CD4-positive, alpha-beta T cell (primary cell): ENCODE measurements at regions not wholly inside any gene's neighbourhood (a gene's known extent, or its start where the extent isn't known, plus 50 kb on each side); places are given as distances from the start of the nearest gene placed in this dataset.
"Not testable (repeated sequence)": the region's sequence is repeated elsewhere in the genome, so short reads cannot be mapped to it uniquely, and the experiment has no call there.

ENCODE experiments used
- ATAC-seq: fragments of 200-7000 bp; cut with Tn5 transposase; one replicate; pipeline ENCODE4 v1.10.0; 2022; ENCODE audit warnings: mild to moderate bottlenecking; ENCODE audit not compliant: poor library complexity
- CTCF ChIA-PET: fragments of 350-600 bp; sonication (Branson Sonifier 250); formaldehyde crosslinking; loops from one replicate; lab custom pipeline; 2021; ENCODE audit warnings: antibody characterized with exemption, inconsistent platforms; lab: Charles Lee
- POLR2A ChIA-PET: fragments of 350-600 bp; sonication (Branson Sonifier 250); formaldehyde crosslinking; loops from one replicate; lab custom pipeline; 2021; ENCODE audit warnings: antibody characterized with exemption, inconsistent platforms; lab: Charles Lee
- DNase-seq, 14 experiments: peaks; one replicate each; pipeline ENCODE4 v3.0.0-alpha.2; 2013 to 2020; ENCODE audit warnings: mixed read lengths in 2 of 14
- H3K27ac ChIP-seq, 2 donors: one replicate each; pipeline versions ENCODE4 v1.5.1 to v1.7.0; 2013; ENCODE audit warnings: low read length in 2 of 2, low read depth in 1 of 2, mild to moderate bottlenecking in 1 of 2
- H3K27me3 ChIP-seq, 2 experiments: 1 replicate in 1 of 2; 2 replicates in 1 of 2; pipeline versions ENCODE4 v1.6.1 to v1.7.0; 2013; ENCODE audit warnings: low read length in 2 of 2, control low read depth in 1 of 2, mild to moderate bottlenecking in 1 of 2, moderate library complexity in 1 of 2; ENCODE audit not compliant: insufficient read depth in 2 of 2, control insufficient read depth in 1 of 2
- H3K36me3 ChIP-seq: one replicate; pipeline ENCODE4 v1.6.1; 2013; ENCODE audit warnings: low read length, control low read depth; ENCODE audit not compliant: insufficient read depth
- H3K4me1 ChIP-seq: one replicate; pipeline ENCODE4 v1.6.1; 2013; ENCODE audit warnings: low read length, control low read depth; ENCODE audit not compliant: insufficient read depth
- H3K4me3 ChIP-seq: one replicate; pipeline ENCODE4 v1.5.1; 2013; ENCODE audit warnings: mild to moderate bottlenecking, low read length, moderate library complexity
- H3K9me3 ChIP-seq, 2 experiments: 1 replicate in 1 of 2; 2 replicates in 1 of 2; pipeline versions ENCODE4 v1.6.1 to v1.7.0; 2013; ENCODE audit warnings: low read length in 2 of 2, mild to moderate bottlenecking in 2 of 2, control low read depth in 1 of 2, moderate library complexity in 1 of 2; ENCODE audit not compliant: control insufficient read depth in 1 of 2, insufficient read depth in 1 of 2
- H3K27ac Mint-ChIP-seq: one replicate; pipeline ENCODE4 v1.8.0; 2020; ENCODE audit warnings: mixed read lengths
- H3K27me3 Mint-ChIP-seq: one replicate; pipeline ENCODE4 v1.8.0; 2021; ENCODE audit warnings: mixed read lengths
- H3K36me3 Mint-ChIP-seq: one replicate; pipeline ENCODE4 v1.8.0; 2021; ENCODE audit warnings: low read depth, mixed read lengths
- H3K4me1 Mint-ChIP-seq: one replicate; pipeline ENCODE4 v1.8.0; 2021; ENCODE audit warnings: low read depth, mixed read lengths
- H3K4me3 Mint-ChIP-seq: one replicate; pipeline ENCODE4 v1.8.0; 2020; ENCODE audit warnings: mild to moderate bottlenecking, mixed read lengths
- H3K9me3 Mint-ChIP-seq: one replicate; pipeline ENCODE4 v1.8.0; 2020; ENCODE audit warnings: mixed read lengths
- CTCF ChIP-seq: fragments of 200-600 bp; IDR thresholded peaks from one replicate; pipeline ENCODE4 v1.8.0; 2022; ENCODE audit warnings: antibody characterized with exemption, mild to moderate bottlenecking
- intact Hi-C, 2 experiments: fragments of 100-400 bp; cut with DNase I in 1 of 2; cut with micrococcal nuclease in 1 of 2; formaldehyde crosslinking; loops; one replicate each; pipeline versions ENCODE4 v1.15.1 to v1.9.0; 2023 to 2025; cut with DNase I, micrococcal nuclease

- Mint-ChIP-seq H3K27me3 (peaks cover 12% of the 10 kb centered on the region), H3K36me3 (no peaks in the 10 kb centered on the region), H3K9me3 (no peaks in the 10 kb centered on the region), H3K4me3 (no peak overlapping the region), H3K4me1 (no peaks in the 10 kb centered on the region), H3K27ac (no peak overlapping the region)
- Histone ChIP-seq H3K9me3 (no peaks in the 10 kb centered on the region), H3K4me3 (no peak overlapping the region), H3K27me3 (no peaks in the 10 kb centered on the region), H3K4me1 (no peaks in the 10 kb centered on the region), H3K36me3 (no peaks in the 10 kb centered on the region), H3K27ac (no peak overlapping the region)
- intact Hi-C loops, result no loop called here
- DNase-seq, result no peak
- no peak for ATAC-seq
- ChIA-PET POLR2A (no interaction called here), CTCF (no interaction called here)
- no peak for TF ChIP-seq CTCF
Observed at GRCh38 chr7:108669958-108670357, 100.3 kb downstream of the DNAJB9 start.

GRCh38 chr7:108673699-108674098, 104.0 kb downstream of the DNAJB9 start:
- H3K4me3 ChIP-seq, H3K36me3 ChIP-seq, H3K27ac ChIP-seq, ATAC-seq, H3K4me1 ChIP-seq, H3K4me3 Mint-ChIP-seq, CTCF ChIA-PET, H3K9me3 ChIP-seq, H3K36me3 Mint-ChIP-seq, H3K27me3 ChIP-seq, H3K9me3 Mint-ChIP-seq, POLR2A ChIA-PET, intact Hi-C loops, DNase-seq, H3K27ac Mint-ChIP-seq, H3K4me1 Mint-ChIP-seq: not testable (repeated sequence)
- peaks cover 12% of the 10 kb centered on the region for H3K27me3 Mint-ChIP-seq

- Histone ChIP-seq H3K4me1 (no peaks in the 10 kb centered on the region), H3K27me3 (no peaks in the 10 kb centered on the region), H3K27ac (no peak overlapping the region), H3K4me3 (no peak overlapping the region), H3K36me3 (no peaks in the 10 kb centered on the region), H3K9me3 (no peaks in the 10 kb centered on the region)
- Mint-ChIP-seq H3K27me3 (no peaks in the 10 kb centered on the region), H3K9me3 (no peaks in the 10 kb centered on the region), H3K36me3 (no peaks in the 10 kb centered on the region), H3K4me3 (no peak overlapping the region), H3K4me1 (no peaks in the 10 kb centered on the region), H3K27ac (no peak overlapping the region)
- DNase-seq (no peak), ATAC-seq (no peak)
- POLR2A ChIA-PET, result no interaction called here
- intact Hi-C loops, result no loop called here
- TF ChIP-seq CTCF, result no peak
- CTCF ChIA-PET, result no interaction called here
Observed at GRCh38 chr7:108684629-108685028, 115.0 kb downstream of the DNAJB9 start.

DNA sequence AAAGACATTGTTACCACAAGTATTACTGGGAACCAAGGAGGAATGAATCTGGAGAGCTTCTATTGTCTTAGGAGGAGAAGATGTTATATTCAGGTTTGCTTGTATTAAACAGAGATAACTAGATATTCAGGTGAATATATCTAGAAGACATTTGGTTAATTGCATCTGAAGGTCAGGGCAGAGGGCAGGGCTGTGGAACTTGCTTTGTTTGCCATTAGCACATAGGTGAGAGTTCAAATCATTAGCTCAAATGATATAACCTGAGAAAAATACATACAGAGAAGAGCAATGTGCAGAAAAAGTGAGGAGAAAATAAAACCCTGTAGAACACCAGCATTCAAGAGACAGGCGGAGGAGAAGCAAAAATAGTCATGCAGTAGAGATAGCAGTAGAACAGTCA, 116.8 kb downstream of the DNAJB9 start:
- H3K27me3 Mint-ChIP-seq, result no peaks in the 10 kb centered on the region
- no peak overlapping the region for H3K27ac Mint-ChIP-seq
- H3K9me3 Mint-ChIP-seq, result peaks cover 3% of the 10 kb centered on the region
- intact Hi-C loops, result no loop called here
- Histone ChIP-seq H3K4me3 (no peak overlapping the region), H3K4me1 (no peaks in the 10 kb centered on the region), H3K9me3 (no peaks in the 10 kb centered on the region), H3K27ac (no peak overlapping the region), H3K36me3 (no peaks in the 10 kb centered on the region), H3K27me3 (no peaks in the 10 kb centered on the region)
- CTCF ChIA-PET, result no interaction called here
- DNase-seq, result no peak
- no peaks in the 10 kb centered on the region for H3K4me1 Mint-ChIP-seq
- no peak for TF ChIP-seq CTCF
- no peak overlapping the region for H3K4me3 Mint-ChIP-seq
- POLR2A ChIA-PET, result no interaction called here
- ATAC-seq, result no peak
- no peaks in the 10 kb centered on the region for H3K36me3 Mint-ChIP-seq
